Sigmoid colon (tissue), 4 donors: ENCODE measurements at regions not wholly inside any gene's neighbourhood (a gene's known extent, or its start where the extent isn't known, plus 50 kb on each side); places are given as distances from the start of the nearest gene placed in this dataset.

Experiments
- EP300 ChIP-seq, 4 donors: sonication (generic); formaldehyde crosslinking; IDR thresholded peaks; one replicate each; pipeline ENCODE4 v1.6.1; 2017; ENCODE audit warnings: antibody characterized with exemption in 4 of 4
- POLR2A ChIP-seq, 2 donors: fragments of 450-650 bp; IDR thresholded peaks; one replicate each; pipeline ENCODE4 v1.6.1; 2016; ENCODE audit warnings: antibody characterized with exemption in 2 of 2, mild to moderate bottlenecking in 2 of 2, moderate library complexity in 2 of 2
- TF ChIP-seq, protein P1 (sequence below), 4 experiments: fragments of 450-650 bp in 3 of 4; fragments of 200-600 bp in 1 of 4; IDR thresholded peaks; one replicate each; pipeline ENCODE4 v1.5.1; 2016 to 2019; ENCODE audit warnings: antibody characterized with exemption in 4 of 4, mild to moderate bottlenecking in 3 of 4, moderate library complexity in 2 of 4

- TF ChIP-seq, protein P1, sequence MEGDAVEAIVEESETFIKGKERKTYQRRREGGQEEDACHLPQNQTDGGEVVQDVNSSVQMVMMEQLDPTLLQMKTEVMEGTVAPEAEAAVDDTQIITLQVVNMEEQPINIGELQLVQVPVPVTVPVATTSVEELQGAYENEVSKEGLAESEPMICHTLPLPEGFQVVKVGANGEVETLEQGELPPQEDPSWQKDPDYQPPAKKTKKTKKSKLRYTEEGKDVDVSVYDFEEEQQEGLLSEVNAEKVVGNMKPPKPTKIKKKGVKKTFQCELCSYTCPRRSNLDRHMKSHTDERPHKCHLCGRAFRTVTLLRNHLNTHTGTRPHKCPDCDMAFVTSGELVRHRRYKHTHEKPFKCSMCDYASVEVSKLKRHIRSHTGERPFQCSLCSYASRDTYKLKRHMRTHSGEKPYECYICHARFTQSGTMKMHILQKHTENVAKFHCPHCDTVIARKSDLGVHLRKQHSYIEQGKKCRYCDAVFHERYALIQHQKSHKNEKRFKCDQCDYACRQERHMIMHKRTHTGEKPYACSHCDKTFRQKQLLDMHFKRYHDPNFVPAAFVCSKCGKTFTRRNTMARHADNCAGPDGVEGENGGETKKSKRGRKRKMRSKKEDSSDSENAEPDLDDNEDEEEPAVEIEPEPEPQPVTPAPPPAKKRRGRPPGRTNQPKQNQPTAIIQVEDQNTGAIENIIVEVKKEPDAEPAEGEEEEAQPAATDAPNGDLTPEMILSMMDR (IDR thresholded peaks at IDR 0.05) = no peak
- TF ChIP-seq POLR2A (IDR thresholded peaks at IDR 0.05) = no peak
- no peak for TF ChIP-seq EP300 (IDR thresholded peaks at IDR 0.05)
Measured at GRCh38 chrX:13479452-13479813, 90.0 kb upstream of the EGFL6 start.
